Astrocyte of the spinal cord (primary cell): ENCODE measurements at regions not wholly inside any gene's neighbourhood (a gene's known extent, or its start where the extent isn't known, plus 50 kb on each side); places are given as distances from the start of the nearest gene placed in this dataset.
A peak's percentile ranks its signal among the peaks of the same experiment; 100 is the strongest.

Experiments
- DNase-seq: peaks from one replicate; pipeline ENCODE4 v3.0.0; 2011; ENCODE audit warnings: low read depth, low spot score
- H3K4me3 ChIP-seq: 2 replicates; pipeline ENCODE4 v1.5.1; 2011; ENCODE audit warnings: low read depth, mild to moderate bottlenecking, low read length, moderate library complexity
- in situ Hi-C: cut with HindIII; loops from 2 replicates; pipeline ENCODE4 v1.10.0; 2017; ENCODE audit warnings: low sequenced_read_pairs
- TF ChIP-seq, protein P1 (sequence below): IDR thresholded peaks from 2 replicates; pipeline ENCODE4 v1.5.1; 2012; ENCODE audit warnings: low read depth, mild to moderate bottlenecking, low read length, inconsistent platforms

DNA sequence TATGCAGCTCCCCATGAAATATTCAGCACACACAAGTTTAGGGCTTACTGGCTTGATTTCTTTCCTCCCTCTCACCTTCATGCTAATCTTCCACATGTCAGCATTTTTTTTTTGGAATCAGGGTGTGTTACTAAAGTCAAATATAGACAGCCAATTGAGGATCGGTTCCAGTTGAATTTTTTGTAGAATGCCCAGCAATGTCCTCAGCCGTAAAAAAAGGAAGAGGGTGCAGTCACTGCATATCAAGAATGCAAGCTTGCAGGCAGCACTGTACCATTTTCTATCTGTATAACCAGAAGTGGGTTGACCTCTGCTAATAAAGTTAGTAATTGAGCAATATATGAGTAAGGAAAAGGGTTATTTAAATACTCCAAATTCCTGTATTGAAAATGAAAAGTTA, 51.4 kb upstream of the CHMP2B start:
- no peak overlapping the region for H3K4me3 ChIP-seq
- no peak for DNase-seq
- TF ChIP-seq, protein P1, sequence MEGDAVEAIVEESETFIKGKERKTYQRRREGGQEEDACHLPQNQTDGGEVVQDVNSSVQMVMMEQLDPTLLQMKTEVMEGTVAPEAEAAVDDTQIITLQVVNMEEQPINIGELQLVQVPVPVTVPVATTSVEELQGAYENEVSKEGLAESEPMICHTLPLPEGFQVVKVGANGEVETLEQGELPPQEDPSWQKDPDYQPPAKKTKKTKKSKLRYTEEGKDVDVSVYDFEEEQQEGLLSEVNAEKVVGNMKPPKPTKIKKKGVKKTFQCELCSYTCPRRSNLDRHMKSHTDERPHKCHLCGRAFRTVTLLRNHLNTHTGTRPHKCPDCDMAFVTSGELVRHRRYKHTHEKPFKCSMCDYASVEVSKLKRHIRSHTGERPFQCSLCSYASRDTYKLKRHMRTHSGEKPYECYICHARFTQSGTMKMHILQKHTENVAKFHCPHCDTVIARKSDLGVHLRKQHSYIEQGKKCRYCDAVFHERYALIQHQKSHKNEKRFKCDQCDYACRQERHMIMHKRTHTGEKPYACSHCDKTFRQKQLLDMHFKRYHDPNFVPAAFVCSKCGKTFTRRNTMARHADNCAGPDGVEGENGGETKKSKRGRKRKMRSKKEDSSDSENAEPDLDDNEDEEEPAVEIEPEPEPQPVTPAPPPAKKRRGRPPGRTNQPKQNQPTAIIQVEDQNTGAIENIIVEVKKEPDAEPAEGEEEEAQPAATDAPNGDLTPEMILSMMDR: no peak
- in situ Hi-C loops: no loop called here

DNA sequence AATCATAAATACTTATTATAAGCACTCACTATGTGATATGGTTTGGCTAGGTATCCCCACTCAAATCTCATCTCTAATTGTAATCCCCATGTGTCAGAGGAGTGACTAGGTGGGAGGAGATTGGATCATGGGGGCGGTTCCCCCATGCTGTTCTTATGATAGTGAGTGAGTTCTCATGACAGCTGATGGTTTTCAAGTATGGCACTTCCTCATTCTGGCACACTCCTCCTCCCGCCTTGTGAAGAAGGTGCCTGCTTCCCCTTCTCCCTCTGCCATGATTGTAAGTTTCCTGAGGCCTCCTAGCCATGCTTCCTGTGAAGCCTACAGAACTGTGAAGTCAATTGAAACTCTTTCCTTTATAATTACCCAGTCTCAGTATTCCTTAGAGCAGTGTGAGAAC, 53.3 kb upstream of the CHMP2B start:
- no peak for DNase-seq
- no peak overlapping the region for H3K4me3 ChIP-seq
- in situ Hi-C loops: no loop called here
- TF ChIP-seq, protein P1: no peak

DNA sequence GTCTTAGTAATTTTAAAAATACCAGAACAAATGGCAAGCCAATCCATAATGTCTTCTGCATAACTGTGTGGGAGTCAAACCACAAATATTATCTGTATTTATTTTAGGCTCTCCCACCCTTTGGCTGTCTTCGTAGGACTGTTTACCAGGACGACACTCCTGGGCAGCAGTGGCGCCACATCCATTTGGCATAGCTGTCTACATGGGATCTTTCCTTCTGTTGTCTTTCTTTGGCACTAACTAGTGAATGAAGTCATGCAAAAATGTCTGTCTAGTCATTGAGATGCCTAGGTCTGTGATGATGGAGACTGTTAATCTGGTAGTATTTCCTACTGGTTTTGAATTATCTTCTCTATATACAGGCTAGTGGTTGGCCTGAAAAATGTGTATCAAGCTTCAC, 54.0 kb upstream of the CHMP2B start:
- no peak overlapping the region for H3K4me3 ChIP-seq
- TF ChIP-seq, protein P1: no peak
- in situ Hi-C loops: no loop called here
- no peak for DNase-seq

DNA sequence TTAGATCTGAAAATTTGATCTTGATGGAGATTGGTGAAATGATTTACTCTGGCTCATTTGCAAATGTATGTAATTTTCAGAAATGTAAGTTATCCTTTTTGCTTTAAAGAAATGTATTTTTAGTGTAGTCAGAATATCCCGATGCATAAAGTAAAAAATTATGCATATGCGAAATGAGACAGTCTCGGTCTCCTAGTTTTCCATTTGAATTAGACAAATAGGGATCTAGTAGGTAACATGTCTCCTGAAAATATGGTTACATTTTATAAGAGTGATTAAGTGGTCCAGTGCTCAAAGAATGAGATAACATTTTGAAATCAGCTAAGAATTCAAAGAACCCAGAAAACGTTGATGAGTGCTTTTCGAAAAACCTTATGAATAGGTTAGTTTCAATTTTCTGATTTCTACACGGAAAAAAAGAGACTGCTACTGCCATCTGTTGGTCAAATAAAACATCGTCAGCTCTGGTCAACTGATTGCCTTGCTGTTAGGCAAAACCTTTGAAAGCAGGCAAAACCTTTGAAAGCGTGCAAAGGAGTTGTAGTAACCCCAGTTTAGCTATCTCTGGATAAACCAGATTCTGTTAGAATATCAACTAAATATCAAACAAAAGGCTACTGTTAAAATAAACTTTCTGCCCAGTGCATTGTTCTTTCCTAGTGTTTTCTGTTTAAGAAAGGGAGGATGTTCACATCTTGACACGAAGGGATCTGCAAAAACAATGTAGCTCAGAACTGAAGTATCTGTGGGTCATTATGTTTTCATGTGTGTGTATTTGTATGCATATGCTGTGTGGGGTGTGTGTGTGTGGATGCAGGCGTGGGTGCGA, 59.3 kb upstream of the CHMP2B start:
- peak; percentile 66 for DNase-seq
- TF ChIP-seq, protein P1: peak; percentile 66
- in situ Hi-C loops: no loop called here
- peak overlapping the region; percentile 36 for H3K4me3 ChIP-seq

DNA sequence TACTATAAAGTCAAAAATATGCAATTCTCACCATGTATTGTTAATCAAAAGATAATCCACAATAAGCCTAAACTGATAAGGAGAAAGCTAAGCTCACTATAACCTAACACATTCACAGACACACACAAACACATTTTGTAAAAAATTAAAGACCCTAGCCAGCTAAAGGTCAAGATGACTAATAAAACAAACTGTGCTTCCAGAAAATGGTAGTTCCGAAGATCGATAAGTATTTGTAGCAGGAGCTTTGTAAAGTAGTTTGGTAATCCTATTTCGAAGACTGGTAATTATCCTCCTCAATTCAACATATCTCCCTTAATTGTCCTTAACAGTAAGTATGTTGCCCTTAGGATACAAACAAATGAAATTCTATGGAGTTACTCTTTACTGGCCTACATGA, 62.9 kb upstream of the CHMP2B start:
- no peak overlapping the region for H3K4me3 ChIP-seq
- in situ Hi-C loops: no loop called here
- TF ChIP-seq, protein P1: no peak
- no peak for DNase-seq

DNA sequence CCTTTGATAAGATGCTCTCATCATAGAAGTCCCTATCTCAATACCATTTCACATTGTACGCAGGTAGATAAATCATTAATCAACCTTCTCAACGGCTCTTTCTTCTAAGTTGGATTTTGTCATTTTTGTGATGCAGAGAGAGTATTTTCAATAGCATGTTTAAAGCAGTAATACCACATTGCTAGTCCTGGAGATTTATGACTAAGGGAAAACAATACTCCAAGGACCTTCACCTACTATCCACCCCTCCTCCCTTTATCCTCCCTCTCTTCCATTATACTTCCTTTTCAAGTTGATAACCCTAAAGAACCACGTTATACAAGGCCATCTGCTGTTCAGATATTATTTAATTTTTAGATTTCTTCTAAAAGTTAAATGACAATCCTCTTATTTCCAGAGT, 65.3 kb upstream of the CHMP2B start:
- H3K4me3 ChIP-seq: no peak overlapping the region
- in situ Hi-C loops: no loop called here
- DNase-seq: no peak
- TF ChIP-seq, protein P1: no peak
